ENCODE measurements at regions not wholly inside any gene's neighbourhood (a gene's known extent, or its start where the extent isn't known, plus 50 kb on each side); places are given as distances from the start of the nearest gene placed in this dataset.
"Not testable (repeated sequence)": the region's sequence is repeated elsewhere in the genome, so short reads cannot be mapped to it uniquely, and the experiment has no call there.

GRCh38 chr7:116373229-116373628, 126.3 kb upstream of the CAV2 start:
- DNase-seq (ENCODE audit: low read depth, low spot score), result not testable (repeated sequence)

GRCh38 chr7:116377721-116378120, 121.8 kb upstream of the CAV2 start:
- no peak for DNase-seq (ENCODE audit: low read depth, low spot score)

GRCh38 chr7:116380025-116380424, 119.5 kb upstream of the CAV2 start:
- no peak for DNase-seq (ENCODE audit: low read depth, low spot score)

- no peak for DNase-seq (ENCODE audit: low read depth, low spot score)
These were observed 117.2 kb upstream of the CAV2 start for GRCh38 chr7:116382375-116382774.

- DNase-seq (ENCODE audit: low read depth, low spot score), result no peak
These were observed 114.5 kb upstream of the CAV2 start for GRCh38 chr7:116384936-116385635.

GRCh38 chr7:116386674-116387073, 112.9 kb upstream of the CAV2 start:
- DNase-seq (ENCODE audit: low read depth, low spot score), result no peak

GRCh38 chr7:116390363-116390762, 109.2 kb upstream of the CAV2 start:
- DNase-seq (ENCODE audit: low read depth, low spot score), result no peak

GRCh38 chr7:116392806-116393205, 106.7 kb upstream of the CAV2 start:
- DNase-seq (ENCODE audit: low read depth, low spot score), result no peak

- DNase-seq (ENCODE audit: low read depth, low spot score), result no peak
These were observed 105.9 kb upstream of the CAV2 start for GRCh38 chr7:116393654-116394053.

GRCh38 chr7:116394106-116394505, 105.4 kb upstream of the CAV2 start:
- DNase-seq (ENCODE audit: low read depth, low spot score), result no peak

- DNase-seq (ENCODE audit: low read depth, low spot score), result peak; percentile 37
These were observed 104.3 kb upstream of the CAV2 start for GRCh38 chr7:116395141-116395791.

- no peak for DNase-seq (ENCODE audit: low read depth, low spot score)
These were observed 100.9 kb upstream of the CAV2 start for GRCh38 chr7:116398672-116399071.

GRCh38 chr7:116399819-116400218, 99.7 kb upstream of the CAV2 start:
- no peak for DNase-seq (ENCODE audit: low read depth, low spot score)

- DNase-seq (ENCODE audit: low read depth, low spot score), result no peak
These were observed 99.0 kb upstream of the CAV2 start for GRCh38 chr7:116400522-116400921.

- DNase-seq (ENCODE audit: low read depth, low spot score), result no peak
These were observed 97.8 kb upstream of the CAV2 start for GRCh38 chr7:116401711-116402110.

GRCh38 chr7:116403265-116403664, 96.3 kb upstream of the CAV2 start:
- no peak for DNase-seq (ENCODE audit: low read depth, low spot score)

- DNase-seq (ENCODE audit: low read depth, low spot score), result no peak
These were observed 95.1 kb upstream of the CAV2 start for GRCh38 chr7:116404389-116404788.

- DNase-seq (ENCODE audit: low read depth, low spot score), result no peak
These were observed 93.7 kb upstream of the CAV2 start for GRCh38 chr7:116405810-116406209.

- no peak for DNase-seq (ENCODE audit: low read depth, low spot score)
These were observed 92.4 kb upstream of the CAV2 start for GRCh38 chr7:116407165-116407564.

GRCh38 chr7:116408166-116408565, 91.4 kb upstream of the CAV2 start:
- DNase-seq (ENCODE audit: low read depth, low spot score), result no peak

- DNase-seq (ENCODE audit: low read depth, low spot score), result not testable (repeated sequence)
These were observed 90.6 kb upstream of the CAV2 start for GRCh38 chr7:116408831-116409453.

- DNase-seq (ENCODE audit: low read depth, low spot score), result not testable (repeated sequence)
These were observed 88.8 kb upstream of the CAV2 start for GRCh38 chr7:116410694-116411093.

Measured in smooth muscle cell of the brain vasculature (primary cell).